ENCODE measurements at regions not wholly inside any gene's neighbourhood (a gene's known extent, or its start where the extent isn't known, plus 50 kb on each side); places are given as distances from the start of the nearest gene placed in this dataset.
"Not testable (repeated sequence)": the region's sequence is repeated elsewhere in the genome, so short reads cannot be mapped to it uniquely, and the experiment has no call there.

DNA sequence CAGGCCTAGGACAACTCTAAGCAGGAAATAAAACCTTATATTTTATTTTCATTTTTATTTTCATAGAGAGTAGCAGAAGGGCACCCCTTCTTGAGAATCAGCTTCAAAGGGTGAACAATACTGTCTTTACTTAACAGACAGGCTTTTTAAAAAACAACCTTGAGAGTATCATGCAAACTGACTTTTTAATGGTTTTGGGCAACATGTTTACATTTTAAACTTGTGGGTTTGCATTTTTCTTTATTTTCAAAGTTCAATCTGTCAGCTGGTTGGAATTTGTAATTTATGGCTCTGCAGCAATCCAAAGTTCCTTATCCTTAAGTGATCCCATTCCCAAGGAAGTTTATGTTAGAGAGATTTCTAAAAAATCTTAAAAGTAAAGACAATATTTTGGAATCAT, 392.3 kb upstream of the ADAMTS5 start:
- intact Hi-C loops (cut with DNase I): no loop called here
- TF ChIP-seq, protein P1, sequence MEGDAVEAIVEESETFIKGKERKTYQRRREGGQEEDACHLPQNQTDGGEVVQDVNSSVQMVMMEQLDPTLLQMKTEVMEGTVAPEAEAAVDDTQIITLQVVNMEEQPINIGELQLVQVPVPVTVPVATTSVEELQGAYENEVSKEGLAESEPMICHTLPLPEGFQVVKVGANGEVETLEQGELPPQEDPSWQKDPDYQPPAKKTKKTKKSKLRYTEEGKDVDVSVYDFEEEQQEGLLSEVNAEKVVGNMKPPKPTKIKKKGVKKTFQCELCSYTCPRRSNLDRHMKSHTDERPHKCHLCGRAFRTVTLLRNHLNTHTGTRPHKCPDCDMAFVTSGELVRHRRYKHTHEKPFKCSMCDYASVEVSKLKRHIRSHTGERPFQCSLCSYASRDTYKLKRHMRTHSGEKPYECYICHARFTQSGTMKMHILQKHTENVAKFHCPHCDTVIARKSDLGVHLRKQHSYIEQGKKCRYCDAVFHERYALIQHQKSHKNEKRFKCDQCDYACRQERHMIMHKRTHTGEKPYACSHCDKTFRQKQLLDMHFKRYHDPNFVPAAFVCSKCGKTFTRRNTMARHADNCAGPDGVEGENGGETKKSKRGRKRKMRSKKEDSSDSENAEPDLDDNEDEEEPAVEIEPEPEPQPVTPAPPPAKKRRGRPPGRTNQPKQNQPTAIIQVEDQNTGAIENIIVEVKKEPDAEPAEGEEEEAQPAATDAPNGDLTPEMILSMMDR (IDR thresholded peaks at IDR 0.05): no peak
- no peak for TF ChIP-seq EP300 (IDR thresholded peaks at IDR 0.05)
- Histone ChIP-seq H3K4me3 (no peak overlapping the region), H3K36me3 (no peaks in the 10 kb centered on the region), H3K4me1 (ENCODE audit: insufficient read depth) (no peaks in the 10 kb centered on the region), H3K27ac (no peak overlapping the region), H3K27me3 (no peaks in the 10 kb centered on the region), H3K9me3 (no peaks in the 10 kb centered on the region)
- DNase-seq: no peak

DNA sequence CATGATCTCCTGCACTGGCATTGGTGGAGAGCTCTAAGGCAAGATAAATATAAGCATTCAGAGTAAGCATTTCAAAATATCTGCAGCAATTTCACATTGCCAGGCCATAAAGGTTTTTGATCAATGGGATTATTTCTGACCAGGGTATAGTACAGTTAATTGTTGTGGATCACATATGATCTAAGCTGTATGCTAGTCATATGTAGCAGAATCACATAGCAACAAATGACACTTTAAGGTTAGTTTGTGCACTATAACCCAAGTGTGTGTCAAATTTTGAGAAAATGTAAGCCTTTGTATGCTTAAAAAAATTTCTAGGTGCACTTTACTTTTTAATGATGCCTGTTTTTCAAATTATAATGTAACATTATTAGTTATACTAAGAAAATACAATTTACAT, 386.0 kb upstream of the ADAMTS5 start:
- no peaks in the 10 kb centered on the region for H3K36me3 ChIP-seq
- intact Hi-C loops (cut with DNase I): no loop called here
- no peaks in the 10 kb centered on the region for H3K9me3 ChIP-seq
- no peak overlapping the region for H3K27ac ChIP-seq
- TF ChIP-seq EP300 (IDR thresholded peaks at IDR 0.05) (no peak), POLR2A (IDR thresholded peaks at IDR 0.05) (no peak)
- TF ChIP-seq, protein P1 (IDR thresholded peaks at IDR 0.05): no peak
- no peak overlapping the region for H3K4me3 ChIP-seq
- no peaks in the 10 kb centered on the region for H3K4me1 ChIP-seq (ENCODE audit: insufficient read depth)
- H3K27me3 ChIP-seq: no peaks in the 10 kb centered on the region
- no peak for DNase-seq

DNA sequence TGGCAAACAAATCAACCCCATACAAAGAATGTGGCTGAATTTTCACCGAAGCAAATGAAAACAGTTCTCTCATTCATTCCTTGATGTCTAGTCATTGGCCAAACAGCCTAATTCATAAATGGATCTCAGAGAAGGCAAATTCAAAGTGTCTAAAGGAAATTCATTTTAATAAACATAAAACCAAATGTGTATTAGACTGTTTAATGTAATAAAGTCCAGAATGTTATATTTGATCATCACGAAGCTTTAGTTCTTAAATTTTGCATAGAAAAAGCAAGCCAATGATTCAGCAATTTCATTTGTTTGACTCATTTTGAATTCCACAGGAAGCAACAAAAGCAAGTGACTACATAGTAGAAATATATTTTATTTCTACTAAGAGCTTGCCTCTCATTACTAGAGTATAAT, 379.2 kb upstream of the ADAMTS5 start:
- no peaks in the 10 kb centered on the region for H3K27me3 ChIP-seq
- intact Hi-C loops (cut with DNase I): no loop called here
- no peaks in the 10 kb centered on the region for H3K4me1 ChIP-seq (ENCODE audit: insufficient read depth)
- H3K36me3 ChIP-seq: no peaks in the 10 kb centered on the region
- TF ChIP-seq POLR2A (IDR thresholded peaks at IDR 0.05): no peak
- TF ChIP-seq, protein P1 (IDR thresholded peaks at IDR 0.05): no peak
- TF ChIP-seq EP300 (IDR thresholded peaks at IDR 0.05): no peak
- no peak for DNase-seq
- WGBS, 3 donors: 69 to 77% (median 71%) methylated on average over 2 of the region's 2 CpGs
- H3K4me3 ChIP-seq: no peak overlapping the region
- H3K27ac ChIP-seq: no peak overlapping the region
- no peaks in the 10 kb centered on the region for H3K9me3 ChIP-seq

DNA sequence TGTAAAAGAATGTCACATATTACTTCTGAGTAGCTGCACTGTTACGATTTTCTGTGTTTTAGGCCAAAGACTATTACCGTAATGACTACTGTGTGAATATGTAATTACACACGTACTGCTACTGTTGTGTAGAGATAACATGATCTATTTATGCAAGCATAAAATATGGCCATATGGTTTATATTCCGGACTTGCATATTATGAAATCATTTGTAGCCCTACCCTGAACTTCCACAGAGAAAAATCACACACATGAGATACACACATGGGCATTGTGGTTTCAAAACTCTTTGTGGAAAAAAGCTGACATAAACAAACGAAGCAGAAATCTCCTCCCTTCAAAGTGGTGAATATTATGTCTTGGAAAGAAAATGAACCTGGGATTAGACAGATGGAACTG, 373.0 kb upstream of the ADAMTS5 start:
- DNase-seq: no peak
- no peaks in the 10 kb centered on the region for H3K9me3 ChIP-seq
- H3K36me3 ChIP-seq: no peaks in the 10 kb centered on the region
- TF ChIP-seq EP300 (IDR thresholded peaks at IDR 0.05) (no peak), POLR2A (IDR thresholded peaks at IDR 0.05) (no peak)
- TF ChIP-seq, protein P1 (IDR thresholded peaks at IDR 0.05): no peak
- H3K27ac ChIP-seq: no peak overlapping the region
- H3K4me3 ChIP-seq: no peak overlapping the region
- H3K4me1 ChIP-seq (ENCODE audit: insufficient read depth): peaks cover 1% of the 10 kb centered on the region
- no peaks in the 10 kb centered on the region for H3K27me3 ChIP-seq
- WGBS, 3 donors: 19 to 44% (median 25%) methylated on average over 5 of the region's 5 CpGs
- intact Hi-C loops (cut with DNase I): no loop called here

DNA sequence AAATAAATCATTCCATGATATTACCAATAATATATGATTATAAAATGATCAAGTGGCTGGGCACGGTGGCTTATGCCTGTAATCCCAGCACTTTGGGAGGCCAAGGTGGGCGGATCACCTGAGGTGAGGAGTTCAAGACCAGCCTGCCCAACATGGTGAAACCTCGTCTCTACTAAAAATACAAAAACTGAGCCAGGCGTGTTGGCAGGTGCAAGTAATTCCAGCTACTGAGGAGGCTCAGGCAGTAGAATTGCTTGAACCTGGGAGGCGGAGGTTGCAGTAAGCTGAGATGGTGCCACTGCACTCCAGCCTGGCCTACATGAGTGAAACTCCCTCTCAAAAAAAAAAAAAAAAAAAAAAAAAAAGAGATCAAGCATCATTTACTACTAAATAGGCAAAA, 371.1 kb upstream of the ADAMTS5 start:
- H3K9me3 ChIP-seq; H3K27ac ChIP-seq; H3K4me1 ChIP-seq (ENCODE audit: insufficient read depth); H3K36me3 ChIP-seq; H3K27me3 ChIP-seq; DNase-seq; H3K4me3 ChIP-seq; intact Hi-C loops (cut with DNase I): not testable (repeated sequence)
- 93 to 96% (median 93%) methylated on average over 5 of the region's 5 CpGs for WGBS, 3 donors
